Type B pancreatic cell (in vitro differentiated cells): ENCODE measurements at regions not wholly inside any gene's neighbourhood (a gene's known extent, or its start where the extent isn't known, plus 50 kb on each side); places are given as distances from the start of the nearest gene placed in this dataset.
"Not testable (repeated sequence)": the region's sequence is repeated elsewhere in the genome, so short reads cannot be mapped to it uniquely, and the experiment has no call there.

Source experiments
- DNase-seq: peaks from one replicate; pipeline ENCODE4 v3.0.0; 2021; ENCODE audit warnings: mixed read lengths; ENCODE audit not compliant: unreplicated experiment; ENCODE audit errors: extremely low spot score
- H3K27ac Mint-ChIP-seq: 2 replicates; pipeline ENCODE4 v1.8.0; 2021; ENCODE audit warnings: mild to moderate bottlenecking, mixed read lengths
- H3K27me3 Mint-ChIP-seq: 2 replicates; pipeline ENCODE4 v1.8.0; 2021; ENCODE audit warnings: mixed read lengths
- H3K36me3 Mint-ChIP-seq: 2 replicates; pipeline ENCODE4 v1.8.0; 2021; ENCODE audit warnings: mixed read lengths
- H3K4me1 Mint-ChIP-seq: one replicate; pipeline ENCODE4 v1.8.0; 2021; ENCODE audit warnings: mixed read lengths; ENCODE audit not compliant: unreplicated experiment
- H3K4me3 Mint-ChIP-seq: 2 replicates; pipeline ENCODE4 v1.8.0; 2021; ENCODE audit warnings: mild to moderate bottlenecking, mixed read lengths
- H3K9me3 Mint-ChIP-seq: 2 replicates; pipeline ENCODE4 v1.8.0; 2021; ENCODE audit warnings: mixed read lengths
- TF ChIP-seq, protein P1 (sequence below): fragments of 200-600 bp; sonication (generic); conservative IDR thresholded peaks from 2 replicates; pipeline ENCODE4 v1.5.0; 2021; ENCODE audit warnings: antibody characterized with exemption, mild to moderate bottlenecking

DNA sequence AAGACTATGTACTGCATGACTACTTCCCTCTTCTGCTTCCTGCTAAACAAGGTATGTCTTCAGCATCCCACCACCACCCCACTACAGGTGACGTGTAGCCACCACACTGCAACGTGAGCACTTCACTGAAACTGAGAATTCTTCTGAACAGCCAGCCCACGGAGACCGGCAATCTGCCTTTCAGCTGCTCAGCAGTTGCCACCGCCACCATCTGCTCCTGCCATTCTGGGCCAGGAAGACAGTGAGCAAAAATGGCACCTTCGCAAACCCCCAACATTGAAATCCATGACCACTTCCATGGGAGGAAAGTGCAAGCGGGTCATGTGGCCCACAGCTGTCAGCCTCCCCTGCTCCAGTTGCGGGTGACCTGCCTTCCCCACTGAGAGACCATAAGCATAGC lies 443.4 kb upstream of the ST8SIA4 start:
- Mint-ChIP-seq H3K27ac (no peak overlapping the region), H3K4me1 (no peaks in the 10 kb centered on the region), H3K4me3 (no peak overlapping the region), H3K9me3 (peaks cover 4% of the 10 kb centered on the region), H3K27me3 (no peaks in the 10 kb centered on the region), H3K36me3 (no peaks in the 10 kb centered on the region)
- no peak for DNase-seq
- TF ChIP-seq, protein P1, sequence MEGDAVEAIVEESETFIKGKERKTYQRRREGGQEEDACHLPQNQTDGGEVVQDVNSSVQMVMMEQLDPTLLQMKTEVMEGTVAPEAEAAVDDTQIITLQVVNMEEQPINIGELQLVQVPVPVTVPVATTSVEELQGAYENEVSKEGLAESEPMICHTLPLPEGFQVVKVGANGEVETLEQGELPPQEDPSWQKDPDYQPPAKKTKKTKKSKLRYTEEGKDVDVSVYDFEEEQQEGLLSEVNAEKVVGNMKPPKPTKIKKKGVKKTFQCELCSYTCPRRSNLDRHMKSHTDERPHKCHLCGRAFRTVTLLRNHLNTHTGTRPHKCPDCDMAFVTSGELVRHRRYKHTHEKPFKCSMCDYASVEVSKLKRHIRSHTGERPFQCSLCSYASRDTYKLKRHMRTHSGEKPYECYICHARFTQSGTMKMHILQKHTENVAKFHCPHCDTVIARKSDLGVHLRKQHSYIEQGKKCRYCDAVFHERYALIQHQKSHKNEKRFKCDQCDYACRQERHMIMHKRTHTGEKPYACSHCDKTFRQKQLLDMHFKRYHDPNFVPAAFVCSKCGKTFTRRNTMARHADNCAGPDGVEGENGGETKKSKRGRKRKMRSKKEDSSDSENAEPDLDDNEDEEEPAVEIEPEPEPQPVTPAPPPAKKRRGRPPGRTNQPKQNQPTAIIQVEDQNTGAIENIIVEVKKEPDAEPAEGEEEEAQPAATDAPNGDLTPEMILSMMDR = no peak

DNA sequence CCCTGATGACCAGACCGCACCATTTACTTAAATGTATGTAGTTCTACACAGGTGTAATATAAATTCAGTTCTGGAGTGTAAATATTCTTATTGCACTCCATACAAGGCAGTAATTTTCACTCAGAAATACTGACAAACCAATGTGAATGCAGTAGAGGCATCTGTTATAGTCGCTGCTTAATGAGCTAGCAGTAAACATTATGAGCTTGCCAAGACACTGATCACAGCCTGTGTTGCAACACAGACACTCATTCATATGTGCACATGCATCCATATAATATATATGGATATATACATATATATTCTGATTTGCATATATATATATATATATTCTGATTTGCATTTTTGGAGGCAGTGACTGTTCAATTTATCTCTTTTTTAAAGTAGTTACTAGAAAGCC lies 435.1 kb upstream of the ST8SIA4 start:
- no peak overlapping the region for H3K27ac Mint-ChIP-seq
- H3K4me3 Mint-ChIP-seq = no peak overlapping the region
- H3K9me3 Mint-ChIP-seq = no peaks in the 10 kb centered on the region
- TF ChIP-seq, protein P1 = no peak
- H3K4me1 Mint-ChIP-seq = no peaks in the 10 kb centered on the region
- H3K27me3 Mint-ChIP-seq = no peaks in the 10 kb centered on the region
- no peak for DNase-seq
- no peaks in the 10 kb centered on the region for H3K36me3 Mint-ChIP-seq

DNA sequence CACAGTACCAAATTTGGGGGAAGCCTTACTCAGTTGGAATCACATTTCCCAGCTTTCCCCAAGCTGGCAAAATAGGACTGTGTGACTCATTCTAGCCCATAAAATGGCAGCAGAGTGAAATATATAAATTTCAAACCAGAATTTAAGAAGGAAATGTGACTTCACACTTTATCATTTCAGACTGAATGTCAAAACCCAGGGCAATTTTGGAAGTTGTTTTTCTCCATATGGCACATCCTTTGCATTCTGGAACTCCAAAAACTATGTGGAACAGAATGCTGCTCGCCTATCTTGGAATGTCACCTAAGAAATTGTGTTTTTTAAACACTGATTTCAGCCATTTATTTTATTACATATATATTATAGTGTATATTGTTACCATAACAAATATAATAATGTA lies 424.7 kb upstream of the ST8SIA4 start:
- TF ChIP-seq, protein P1 = no peak
- H3K4me3 Mint-ChIP-seq = no peak overlapping the region
- peaks cover 7% of the 10 kb centered on the region for H3K9me3 Mint-ChIP-seq
- H3K27me3 Mint-ChIP-seq = no peaks in the 10 kb centered on the region
- no peaks in the 10 kb centered on the region for H3K4me1 Mint-ChIP-seq
- no peak for DNase-seq
- no peak overlapping the region for H3K27ac Mint-ChIP-seq
- no peaks in the 10 kb centered on the region for H3K36me3 Mint-ChIP-seq

DNA sequence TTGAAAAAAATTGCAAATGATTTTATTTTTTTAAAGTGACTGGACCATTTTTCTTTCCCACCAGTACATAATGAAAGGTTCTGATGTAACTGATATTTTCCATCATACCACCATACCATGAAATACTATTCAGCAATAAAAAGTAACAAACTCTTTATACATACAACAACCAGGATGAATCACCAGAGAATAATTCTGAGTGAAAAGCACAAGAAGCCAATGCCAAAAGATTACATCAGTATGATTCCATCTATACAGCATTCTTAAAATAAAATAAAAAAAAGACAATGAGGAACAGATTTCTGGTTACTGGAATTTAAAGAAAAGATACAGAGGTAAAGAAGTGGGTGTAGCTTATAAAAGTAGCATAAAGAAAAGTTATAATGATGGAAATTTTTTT lies 423.7 kb upstream of the ST8SIA4 start:
- Mint-ChIP-seq H3K27ac (no peak overlapping the region), H3K4me1 (no peaks in the 10 kb centered on the region), H3K9me3 (peaks cover 7% of the 10 kb centered on the region), H3K4me3 (no peak overlapping the region), H3K27me3 (no peaks in the 10 kb centered on the region), H3K36me3 (no peaks in the 10 kb centered on the region)
- TF ChIP-seq, protein P1 = no peak
- DNase-seq = no peak

DNA sequence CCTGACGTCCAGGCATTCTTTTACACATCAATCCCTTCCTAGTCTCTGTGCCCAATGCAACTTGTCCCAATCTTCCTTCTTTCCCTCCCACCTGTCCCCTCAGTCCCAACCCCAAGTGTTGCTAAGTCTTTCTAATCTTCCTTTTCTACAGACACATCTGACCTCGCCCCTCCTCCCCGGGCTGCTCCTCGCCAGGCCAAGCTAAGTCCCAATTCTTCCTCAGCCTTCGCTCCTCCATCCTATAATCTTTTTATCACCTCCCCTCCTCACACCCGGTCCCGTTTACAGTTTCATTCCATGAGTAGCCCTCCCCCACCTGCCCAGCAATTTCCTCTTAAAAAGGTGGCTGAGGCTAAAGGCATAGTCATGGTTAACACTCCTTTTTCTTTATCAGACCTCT lies 413.3 kb upstream of the ST8SIA4 start:
- not testable (repeated sequence) for H3K9me3 Mint-ChIP-seq, H3K27ac Mint-ChIP-seq, H3K4me3 Mint-ChIP-seq, H3K4me1 Mint-ChIP-seq, H3K27me3 Mint-ChIP-seq, H3K36me3 Mint-ChIP-seq, DNase-seq

DNA sequence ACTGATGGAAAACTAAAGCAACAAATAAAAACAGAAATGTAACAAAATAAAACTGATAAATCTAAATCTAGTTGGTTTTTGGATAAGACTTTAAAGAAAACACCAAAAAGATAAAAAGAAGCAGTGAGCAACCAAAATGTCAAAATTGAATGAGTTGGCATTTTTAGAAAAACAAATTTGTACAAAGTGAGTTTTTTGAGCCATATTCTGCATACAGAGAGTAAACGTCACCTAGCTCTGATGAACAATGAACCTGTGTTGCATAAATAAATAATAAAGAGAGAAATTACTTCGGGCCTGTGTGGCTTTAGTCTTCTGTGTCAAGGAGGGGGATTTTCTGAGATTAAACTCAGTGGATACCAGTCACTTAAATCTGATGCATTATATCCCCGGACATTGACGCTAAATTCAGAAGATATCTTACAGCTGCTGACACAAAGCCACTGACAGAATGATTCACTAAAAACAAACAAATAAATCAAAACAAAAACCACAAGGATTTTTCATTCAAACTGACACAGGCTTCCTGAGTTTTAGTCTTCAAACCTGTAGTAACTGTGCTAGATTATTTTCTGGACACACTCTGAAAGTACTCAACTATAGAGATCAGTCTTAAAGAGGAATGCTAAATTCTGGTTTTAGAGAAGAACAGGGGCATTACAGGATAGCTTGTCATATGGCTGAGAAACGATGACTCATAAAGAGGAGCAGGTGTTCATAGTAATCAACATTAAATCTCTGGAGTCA lies 403.5 kb upstream of the ST8SIA4 start:
- Mint-ChIP-seq H3K9me3 (no peaks in the 10 kb centered on the region), H3K27ac (no peak overlapping the region), H3K4me1 (no peaks in the 10 kb centered on the region), H3K36me3 (no peaks in the 10 kb centered on the region), H3K4me3 (no peak overlapping the region), H3K27me3 (no peaks in the 10 kb centered on the region)
- DNase-seq = no peak
- TF ChIP-seq, protein P1 = no peak
